NCI-H82 treated with DMSO at 0.1 percent for 48 hours (cell line): ENCODE measurements at regions not wholly inside any gene's neighbourhood (a gene's known extent, or its start where the extent isn't known, plus 50 kb on each side); places are given as distances from the start of the nearest gene placed in this dataset.
A peak's percentile ranks its signal among the peaks of the same experiment; 100 is the strongest.
"Not testable (repeated sequence)": the region's sequence is repeated elsewhere in the genome, so short reads cannot be mapped to it uniquely, and the experiment has no call there.

Source experiments
- DNase-seq: peaks from one replicate; lab custom pipeline; 2025; ENCODE audit not compliant: unreplicated experiment; lab: John Stamatoyannopoulos, UW

DNA sequence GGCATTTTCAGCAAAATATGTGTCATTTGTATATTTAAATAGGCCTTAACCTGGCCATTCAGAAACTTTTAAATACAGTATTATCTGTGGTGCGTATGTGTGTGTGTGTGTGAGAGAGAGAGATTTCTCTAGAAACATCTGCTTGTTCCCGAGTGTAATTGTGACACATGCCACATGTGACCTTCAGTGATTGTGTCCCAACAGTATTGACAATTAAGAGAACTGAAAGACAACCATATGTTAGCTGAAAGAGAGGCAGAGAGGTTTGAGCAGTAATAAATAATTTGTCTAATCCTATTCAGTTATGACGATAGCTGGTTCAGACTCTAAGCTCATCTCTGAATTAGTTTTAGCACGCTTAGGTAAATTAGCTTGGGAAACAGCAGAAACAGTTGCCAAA is 1503.1 kb downstream of the PCDH9 start:
- DNase-seq = peak; percentile 46

DNA sequence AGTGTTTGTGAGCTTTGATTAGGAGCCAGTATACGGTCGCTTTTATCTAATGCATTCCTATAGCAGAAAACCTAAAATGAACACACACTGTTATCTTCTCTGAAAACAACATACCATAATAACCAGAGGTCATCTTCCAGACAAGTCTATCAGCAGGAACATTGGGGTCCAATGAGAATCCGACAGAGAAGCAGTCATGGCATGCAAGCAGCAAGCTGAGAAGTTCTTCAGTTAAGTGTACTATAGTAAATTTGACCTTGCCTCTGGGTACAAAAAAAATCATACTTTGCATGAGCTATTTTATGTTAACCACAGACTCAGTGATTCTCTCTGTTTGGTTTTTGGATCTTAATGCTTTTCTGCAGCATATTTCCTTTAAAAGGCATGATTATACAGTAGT is 1505.1 kb downstream of the PCDH9 start:
- DNase-seq = no peak

DNA sequence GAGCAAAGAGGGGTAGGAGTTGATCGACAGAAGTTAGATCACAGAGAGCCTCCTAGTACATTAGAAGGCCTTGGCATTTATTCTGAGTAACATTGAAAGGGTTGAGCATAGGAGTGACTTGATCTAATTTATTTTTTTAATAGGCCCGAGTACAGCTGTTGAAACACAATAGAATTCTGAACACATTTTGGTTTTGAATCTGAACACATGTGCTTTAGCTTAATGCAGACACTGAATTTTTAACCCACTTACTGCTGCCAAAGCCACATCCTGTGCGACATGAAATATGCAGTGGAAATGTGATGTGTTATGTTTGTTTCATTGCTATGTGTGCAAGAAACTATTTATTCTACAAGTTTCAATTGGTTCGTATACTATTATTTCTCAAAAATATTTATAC is 1505.9 kb downstream of the PCDH9 start:
- no peak for DNase-seq

DNA sequence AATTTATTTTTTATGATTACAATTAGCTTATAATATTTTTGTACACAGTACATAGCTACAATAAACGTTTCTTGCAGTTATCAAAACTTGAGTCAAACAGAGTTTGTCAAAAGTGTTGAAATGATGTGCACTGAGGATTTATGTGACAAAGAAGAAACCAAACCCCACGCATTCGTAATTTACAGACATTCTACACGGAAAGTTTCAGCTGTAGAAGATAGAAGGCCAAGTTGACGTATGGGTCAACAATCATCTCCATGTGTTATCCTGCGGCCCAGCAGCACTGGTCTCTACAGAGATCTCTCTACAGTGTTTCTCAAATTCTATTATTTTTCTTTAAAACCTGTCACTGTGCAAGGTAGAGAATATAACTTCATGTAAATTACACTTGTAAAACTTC is 1507.6 kb downstream of the PCDH9 start:
- no peak for DNase-seq

DNA sequence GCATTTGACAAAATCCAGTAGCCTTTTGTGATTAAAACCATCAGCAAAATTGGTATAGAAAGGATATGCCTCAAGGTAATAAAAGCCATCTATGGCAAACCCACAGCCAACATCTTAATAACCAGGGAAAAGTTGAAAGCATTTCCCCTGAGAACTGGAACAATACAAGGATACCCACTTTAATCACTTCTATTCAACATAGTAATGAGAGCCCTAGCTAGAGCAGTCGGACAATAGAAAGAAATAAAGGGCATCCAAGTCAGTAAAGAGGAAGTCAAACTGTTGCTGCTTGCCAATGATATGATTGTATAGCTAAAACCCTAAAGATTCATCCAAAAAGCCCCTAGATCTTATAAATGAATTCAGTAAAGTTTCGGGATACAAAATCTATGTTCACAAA is 1510.3 kb downstream of the PCDH9 start:
- no peak for DNase-seq

DNA sequence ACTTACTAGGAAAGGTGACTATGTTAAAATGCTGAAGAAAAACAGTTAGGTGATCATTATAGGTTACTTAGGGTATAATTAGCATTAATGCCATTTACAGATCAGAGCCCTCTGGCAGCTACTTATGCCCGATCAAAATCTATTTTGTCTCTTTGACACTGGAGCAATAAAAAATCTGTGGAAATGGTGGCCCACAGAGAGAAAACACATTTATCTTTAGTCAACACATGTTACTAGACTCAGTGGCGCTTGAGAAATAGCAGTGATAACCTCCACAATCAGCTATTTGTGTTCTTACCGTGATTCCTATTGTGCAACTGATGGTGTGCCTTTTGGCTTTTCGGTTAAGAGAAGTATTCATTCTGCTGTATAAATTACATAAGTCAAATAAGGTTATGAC is 1519.6 kb downstream of the PCDH9 start:
- DNase-seq = no peak

DNA sequence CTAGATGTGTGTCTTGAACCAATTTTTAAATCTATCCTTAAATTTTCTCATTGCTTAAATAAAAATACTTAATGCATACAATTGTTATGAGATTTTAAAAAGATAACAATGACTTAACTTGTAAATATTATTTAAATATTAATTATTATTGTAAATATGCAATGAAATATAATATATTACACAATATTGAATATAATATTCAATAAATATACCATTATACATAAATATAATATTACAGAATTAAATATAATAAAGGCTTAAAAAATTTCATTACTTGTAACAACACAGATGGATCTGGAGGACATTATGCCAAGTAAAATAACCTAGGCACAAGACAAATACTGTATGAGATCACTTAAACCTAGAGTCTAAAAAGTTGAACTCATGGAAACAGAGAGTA is 1532.3 kb downstream of the PCDH9 start:
- DNase-seq = no peak

DNA sequence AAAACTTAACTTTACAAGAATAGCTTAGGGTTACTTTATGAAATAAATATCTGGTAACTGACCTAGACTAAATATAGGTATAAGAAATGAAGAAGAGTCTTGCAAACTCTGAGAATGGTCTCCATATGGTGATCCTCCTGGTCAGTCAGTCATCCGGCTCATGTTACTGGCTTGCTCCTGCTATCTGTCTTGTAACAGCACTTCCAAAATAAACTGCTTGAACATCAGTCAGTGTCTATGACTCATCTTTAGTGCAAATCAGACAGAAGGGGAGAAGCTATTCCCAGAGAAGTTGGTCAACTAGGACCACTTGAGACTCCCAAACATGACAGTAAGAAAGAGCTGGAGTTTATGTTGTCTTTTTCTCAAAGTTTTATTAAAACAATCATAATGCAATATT is 1550.9 kb downstream of the PCDH9 start:
- no peak for DNase-seq

DNA sequence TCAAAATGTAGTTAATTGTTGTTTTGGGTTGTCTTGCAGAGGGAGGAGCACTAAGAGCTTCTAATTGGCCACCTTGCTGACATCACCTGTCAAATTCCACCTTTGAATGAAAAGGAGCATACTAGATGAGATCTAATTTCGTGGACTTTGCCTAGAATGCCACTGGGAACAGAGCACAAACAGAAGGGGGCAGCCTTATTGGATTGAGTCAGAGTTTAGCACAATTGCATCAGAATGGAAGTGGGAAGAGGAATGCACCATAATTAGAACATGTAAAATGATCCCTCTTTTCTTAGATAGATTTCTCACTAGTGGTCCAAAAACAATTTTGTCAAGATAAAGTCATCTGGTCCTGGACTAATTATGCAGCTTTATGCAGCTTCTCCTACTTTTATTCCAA is 1552.2 kb downstream of the PCDH9 start:
- DNase-seq = no peak

DNA sequence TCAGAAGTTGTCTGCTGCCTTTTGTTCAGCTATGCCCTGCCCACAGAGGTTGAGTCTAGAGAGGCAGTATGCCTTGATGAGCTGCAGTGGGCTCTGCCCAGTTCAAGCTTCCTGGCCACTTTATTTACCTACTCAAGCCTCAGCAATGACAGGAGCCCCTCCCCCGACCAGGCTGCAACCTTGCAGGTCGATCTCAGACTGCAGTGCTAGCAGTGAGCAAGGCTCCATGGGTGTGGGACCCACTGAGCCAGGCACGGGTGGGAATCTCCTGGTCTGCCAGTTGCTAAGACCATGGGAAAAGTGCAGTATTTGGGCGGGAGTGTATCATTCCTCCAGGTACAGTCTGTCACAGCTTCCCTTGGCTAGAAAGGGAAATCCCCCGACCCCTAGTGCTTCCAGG is 1554.8 kb downstream of the PCDH9 start:
- DNase-seq = not testable (repeated sequence)

DNA sequence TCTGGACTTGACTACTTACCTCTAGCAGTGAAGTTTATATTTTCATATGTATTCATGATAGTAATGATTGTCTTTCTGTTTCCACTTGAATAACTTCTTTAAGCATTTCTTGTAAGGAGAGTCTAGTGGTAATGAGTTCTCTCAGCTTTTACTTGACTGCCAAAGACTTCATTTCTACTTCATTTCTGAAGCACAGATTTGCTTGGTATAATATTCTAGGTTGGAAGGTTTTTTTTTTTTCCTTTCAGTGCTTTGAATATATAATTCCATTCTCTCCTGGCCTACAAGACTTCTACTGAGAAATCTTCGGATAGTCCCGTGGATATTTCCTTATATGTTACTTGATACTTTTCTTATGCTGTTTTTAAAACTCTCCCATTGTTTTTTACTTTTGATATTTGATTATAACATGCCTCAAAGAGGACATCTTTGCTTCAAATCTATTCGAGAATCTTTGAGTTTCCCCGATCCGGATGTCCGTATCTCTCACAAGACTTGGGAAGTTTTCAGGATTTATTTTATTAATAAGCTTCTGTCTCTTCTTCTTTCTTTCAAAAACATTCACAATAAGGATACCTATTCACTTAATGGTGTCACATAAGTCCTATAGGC is 1560.0 kb downstream of the PCDH9 start:
- DNase-seq = no peak

DNA sequence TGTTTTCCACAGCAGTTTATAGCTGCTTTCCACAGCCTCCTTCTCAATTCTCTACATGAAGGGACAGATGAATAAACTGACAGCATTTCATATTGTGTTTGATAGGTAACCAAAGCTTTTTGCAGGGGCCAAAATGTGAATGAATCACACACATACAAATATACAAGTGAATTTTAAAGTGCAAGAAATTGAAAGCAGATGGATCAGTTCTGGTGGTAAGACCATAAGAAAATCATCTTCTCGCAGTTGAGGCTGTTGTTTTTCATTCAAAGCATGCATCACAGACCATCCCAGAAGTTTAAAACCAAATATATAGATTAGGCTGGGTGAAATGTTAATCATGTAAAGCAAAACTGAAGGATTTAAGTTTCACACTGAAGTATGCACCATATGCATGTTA is 1569.4 kb downstream of the PCDH9 start:
- DNase-seq = no peak

DNA sequence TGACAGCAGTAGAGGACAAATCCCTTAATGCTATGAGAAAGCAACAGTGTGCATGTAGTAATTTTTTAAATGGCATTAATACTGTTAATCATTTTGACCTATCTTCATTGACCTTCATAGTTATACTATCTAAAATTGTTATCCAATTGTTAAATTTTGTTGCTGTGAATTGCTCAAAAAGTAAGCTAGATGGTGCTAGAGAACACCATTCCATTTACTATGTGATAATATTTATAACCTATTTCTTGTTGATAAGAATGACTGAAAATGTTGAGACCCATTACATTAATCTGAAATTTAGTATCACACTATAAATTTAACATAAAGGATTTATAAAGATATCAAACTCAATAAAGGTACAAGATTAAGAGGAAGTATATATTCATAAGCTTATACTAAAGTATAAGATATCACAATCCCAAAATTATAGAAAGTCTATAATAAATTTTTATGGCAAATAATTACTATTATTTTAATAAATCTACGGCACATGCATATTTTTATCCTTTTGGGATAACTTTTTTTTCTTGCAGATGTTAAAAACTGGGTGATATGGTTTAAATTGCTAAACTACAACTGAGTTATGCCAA is 1573.3 kb downstream of the PCDH9 start:
- peak; percentile 16 for DNase-seq

DNA sequence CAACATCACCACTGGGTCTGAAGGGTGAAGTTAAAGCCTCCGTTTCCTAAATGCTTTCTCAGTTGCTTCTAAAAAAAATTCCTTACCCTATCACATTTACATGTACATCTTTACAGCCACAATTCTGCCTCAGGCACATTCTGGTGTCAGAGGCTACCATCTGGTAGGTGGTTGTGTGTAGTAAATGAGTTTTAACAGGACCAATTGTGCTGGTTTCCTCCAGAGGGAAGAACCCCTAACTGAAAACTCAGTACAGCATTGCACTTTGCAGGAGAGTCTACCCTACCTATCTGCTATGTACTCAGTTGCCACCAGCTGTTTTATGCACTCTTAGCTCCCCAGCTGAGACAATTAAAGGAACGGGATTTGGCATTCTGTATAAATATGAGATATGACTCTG is 1576.5 kb downstream of the PCDH9 start:
- DNase-seq = no peak

DNA sequence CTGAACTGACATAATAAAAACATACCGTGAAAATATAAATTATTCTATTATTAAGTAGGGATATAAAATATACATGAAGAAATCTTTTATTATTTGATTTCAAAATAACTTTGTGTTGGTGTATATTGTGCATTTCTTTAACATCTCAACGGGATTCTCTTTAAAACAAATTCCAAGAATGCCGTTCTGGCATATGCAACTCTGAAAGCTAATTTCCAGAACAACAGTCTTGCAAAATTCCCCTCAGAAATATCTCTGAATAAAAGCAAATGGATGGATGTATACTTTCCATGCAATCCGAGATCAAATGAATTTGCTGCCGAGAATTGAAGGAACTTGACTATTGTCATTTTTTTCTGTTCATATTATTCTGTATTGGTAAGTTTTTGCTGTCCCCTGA is 1579.8 kb downstream of the PCDH9 start:
- no peak for DNase-seq

DNA sequence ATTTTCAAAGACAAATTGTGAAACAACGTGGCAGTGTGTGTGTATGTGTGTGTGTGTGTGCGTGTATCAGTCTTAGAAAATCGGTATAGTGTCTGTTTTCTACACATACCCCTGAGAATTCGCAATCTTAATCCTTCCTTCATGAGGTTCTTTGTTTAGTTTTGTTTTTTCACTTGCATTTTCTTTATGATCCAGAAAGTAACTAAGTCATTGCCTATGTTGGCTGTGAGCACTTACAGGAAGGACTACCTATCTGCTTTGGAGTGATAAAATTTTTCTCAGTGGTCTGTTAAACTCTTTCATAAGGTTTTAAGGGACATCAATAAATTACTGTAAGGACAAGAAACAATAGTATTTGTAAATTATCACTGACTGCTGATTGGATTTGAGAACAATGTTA is 1587.1 kb downstream of the PCDH9 start:
- no peak for DNase-seq

DNA sequence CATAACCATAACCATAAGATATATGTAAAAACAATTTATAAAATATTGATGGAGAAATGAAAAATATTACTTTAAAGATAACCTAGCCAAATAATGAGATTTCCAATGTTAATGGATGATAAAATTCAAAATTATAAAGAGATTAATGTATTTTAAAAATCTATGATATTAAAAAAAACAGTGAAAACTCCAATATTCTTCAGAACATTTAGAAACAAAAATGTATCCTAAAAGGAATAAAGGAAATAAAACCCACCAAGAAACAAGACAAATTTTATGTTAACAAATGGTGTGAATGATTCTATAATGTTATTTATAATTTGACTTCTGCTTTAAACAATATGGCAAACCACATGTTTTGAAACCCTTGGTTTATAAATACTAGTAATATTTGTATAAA is 1587.8 kb downstream of the PCDH9 start:
- DNase-seq = no peak

DNA sequence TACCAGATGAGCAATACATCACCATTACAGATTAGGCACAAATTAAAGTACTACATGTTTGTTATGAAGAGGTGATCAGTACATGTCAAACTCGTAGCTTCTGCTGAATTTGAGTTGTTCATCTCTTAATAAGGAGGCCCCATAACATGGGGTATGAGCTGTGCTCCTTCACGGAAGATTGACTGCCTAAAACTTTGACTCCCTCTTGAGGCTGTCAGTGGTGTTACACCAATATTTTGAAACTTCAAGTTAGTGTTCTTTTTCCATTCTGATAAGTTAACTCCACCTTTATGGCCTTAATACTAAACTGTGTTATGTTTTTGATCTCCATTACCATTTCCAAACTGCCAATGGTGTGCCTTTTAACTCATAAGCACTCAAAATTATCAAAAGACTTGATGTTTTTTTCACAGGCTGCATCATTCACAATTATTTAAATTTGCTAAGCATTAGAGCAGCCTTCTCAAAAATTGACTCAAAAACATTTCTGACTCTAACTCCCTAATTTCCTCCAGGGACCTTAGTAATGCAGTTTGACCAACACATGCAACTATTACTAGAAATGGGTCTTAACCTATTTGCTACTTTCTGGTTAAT is 1591.5 kb downstream of the PCDH9 start:
- DNase-seq = peak; percentile 26

DNA sequence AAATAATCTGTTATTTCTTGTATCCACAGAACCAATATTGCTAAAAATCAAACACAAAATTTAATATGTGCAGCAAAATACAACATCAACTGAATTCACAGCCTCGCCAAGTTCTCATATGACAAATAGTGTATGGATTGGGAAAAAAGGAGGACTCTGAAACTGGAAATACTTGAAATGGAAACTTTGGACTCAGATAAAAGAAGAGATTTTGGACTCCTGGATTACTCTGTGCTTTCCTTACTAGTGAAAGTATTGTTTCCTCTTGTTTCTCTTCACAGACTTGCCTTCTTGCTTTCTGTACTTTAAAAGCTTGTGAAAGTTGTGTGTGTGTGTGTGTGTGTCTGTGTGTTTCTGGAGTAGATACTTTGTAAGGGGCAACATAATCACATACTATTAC is 1596.3 kb downstream of the PCDH9 start:
- DNase-seq = no peak

DNA sequence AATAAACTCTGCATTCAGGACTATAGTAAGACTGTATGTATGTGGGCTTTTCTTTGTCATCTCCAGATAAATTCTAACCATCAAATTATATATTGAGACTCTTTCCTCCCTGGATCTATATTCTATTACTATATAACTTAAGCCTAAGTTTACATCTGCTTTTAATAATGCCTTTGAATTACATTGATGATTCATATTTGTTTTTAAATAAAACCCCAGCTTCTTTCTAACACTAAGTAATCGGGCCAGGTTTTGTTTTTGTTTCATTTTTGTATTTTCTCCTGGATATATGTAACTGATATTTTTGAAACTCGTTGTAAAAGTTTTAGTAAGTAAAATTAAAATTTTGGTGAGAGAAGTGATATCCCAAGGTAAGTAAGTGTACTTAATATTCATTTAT is 1599.1 kb downstream of the PCDH9 start:
- no peak for DNase-seq

DNA sequence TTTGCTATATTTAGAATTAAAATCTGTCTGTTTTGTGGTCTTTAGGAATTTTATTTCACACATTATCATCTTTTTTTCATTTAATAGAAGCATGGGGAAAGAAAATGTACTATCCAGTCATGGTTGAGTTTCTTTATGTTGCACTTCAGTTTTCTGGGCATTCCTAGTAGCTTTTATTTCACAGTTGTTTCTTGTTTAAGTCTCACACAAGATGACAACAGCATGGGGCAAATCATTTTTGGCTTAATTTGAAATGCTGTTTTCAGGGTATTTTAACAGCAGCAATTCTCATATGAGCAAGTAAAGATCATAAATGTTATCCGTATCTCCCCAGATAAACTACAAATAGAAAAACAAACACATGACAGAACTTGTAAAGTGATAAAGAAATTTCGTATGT is 1600.2 kb downstream of the PCDH9 start:
- DNase-seq = no peak

DNA sequence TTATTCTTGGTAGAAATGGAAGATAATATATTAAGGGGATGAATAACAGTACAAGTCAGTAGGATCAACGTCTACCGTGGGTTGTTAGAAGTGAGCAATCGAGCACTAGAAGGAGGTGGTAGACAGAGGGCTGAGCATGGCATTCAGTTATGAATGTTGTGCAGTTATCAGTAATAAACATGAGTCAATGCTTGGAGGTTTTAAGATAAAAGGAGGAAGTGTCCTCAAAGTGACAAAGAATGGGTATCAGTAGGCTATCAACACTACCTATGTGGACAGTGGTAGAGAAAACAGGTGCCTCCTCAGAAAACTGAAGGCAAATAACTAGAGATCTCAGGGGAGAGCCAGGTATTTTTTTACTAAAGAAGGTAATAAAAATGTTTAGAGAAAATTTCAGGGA is 1607.0 kb downstream of the PCDH9 start:
- no peak for DNase-seq

DNA sequence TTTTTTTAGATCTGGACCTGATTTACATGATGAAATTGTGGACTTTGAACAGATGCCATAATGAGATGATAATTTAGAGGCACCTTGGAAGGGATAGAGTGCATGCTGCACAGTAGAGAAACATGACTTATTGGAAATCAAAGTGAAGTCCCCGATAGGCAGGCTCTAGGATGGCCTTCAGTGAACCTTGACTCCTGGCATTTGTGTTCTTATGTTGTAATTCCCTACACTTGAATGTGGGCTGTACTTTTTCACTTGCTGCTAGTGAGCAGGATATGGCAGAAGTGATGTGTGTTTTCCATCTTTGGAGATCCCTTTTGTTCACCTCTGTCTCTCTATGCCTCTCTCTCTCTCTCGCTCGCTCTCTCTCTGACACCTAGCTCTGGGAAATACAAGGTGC is 1614.6 kb downstream of the PCDH9 start:
- no peak for DNase-seq
